ENCODE measurements at regions not wholly inside any gene's neighbourhood (a gene's known extent, or its start where the extent isn't known, plus 50 kb on each side); places are given as distances from the start of the nearest gene placed in this dataset.

DNA sequence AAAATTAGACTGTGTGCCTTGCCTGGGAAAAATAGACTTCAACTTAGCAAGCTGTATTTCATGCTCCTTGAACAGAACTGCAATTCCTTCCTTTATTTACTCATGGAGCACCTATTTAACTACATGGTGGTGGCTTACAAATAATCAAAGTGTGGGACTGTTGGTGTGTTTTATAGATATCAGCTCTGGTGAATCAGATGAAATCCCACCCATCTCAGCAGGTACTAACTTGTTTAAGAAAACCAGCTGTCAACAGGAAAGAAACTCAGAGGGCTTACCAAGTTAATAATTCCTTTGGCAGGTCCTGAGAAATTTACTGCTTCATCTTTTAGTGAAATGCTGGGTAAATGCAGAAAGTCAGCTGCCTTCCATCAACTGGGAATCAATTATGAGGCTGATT lies 830.6 kb downstream of the SLC4A3 start:
- DNase-seq: no peak

DNA sequence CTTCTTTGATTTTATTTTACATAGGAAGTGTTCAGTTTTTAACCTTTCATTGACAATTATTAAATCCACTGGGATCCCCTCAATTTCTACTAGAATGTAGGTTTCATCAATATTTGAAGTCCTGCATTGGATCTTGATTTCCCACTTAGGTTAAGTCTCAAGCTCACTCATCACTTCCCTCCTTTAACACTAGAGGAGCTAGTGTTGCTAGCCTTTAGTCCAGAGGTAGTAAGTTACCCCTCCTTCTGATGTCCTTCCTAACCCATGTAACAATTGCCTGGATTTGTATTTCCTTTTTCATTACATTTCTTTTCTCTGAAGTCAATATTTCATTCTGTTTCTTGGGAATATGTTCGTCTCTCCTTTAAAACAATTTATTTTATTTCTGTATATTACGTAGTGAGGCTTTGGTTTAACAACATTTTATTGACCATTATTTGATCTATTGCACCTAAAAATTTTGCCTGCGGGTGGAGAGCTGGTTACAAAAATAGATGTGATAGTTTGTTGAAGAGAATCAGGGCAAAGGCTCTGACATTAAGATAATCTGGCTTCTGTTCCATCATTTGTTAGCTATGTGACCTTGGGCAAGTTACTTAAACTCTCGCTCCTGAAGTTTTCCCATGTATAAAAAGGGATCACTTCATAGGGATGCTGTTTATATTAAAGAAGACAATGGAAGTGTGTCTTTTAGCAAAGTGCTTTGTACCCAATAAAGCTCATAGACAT lies 833.0 kb downstream of the SLC4A3 start:
- no peak for DNase-seq

DNA sequence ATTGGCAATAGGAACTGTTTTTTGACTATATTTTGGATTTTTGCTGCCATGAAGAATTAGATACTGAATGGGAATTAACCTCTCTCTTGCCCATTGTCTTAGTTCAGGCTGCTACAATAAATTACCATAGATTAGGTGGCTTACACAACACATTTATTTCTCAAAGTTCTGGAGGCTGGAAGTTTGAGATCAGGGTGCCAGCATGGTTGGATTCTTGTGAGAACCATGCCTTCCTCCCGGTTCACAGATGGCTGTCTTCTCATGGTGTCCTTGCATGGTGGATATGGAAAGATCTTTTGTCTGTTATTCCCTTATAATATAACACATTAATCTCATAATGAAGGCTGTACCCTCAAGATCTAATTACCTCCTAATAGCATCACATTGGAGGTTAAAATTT lies 836.4 kb downstream of the SLC4A3 start:
- DNase-seq: no peak

DNA sequence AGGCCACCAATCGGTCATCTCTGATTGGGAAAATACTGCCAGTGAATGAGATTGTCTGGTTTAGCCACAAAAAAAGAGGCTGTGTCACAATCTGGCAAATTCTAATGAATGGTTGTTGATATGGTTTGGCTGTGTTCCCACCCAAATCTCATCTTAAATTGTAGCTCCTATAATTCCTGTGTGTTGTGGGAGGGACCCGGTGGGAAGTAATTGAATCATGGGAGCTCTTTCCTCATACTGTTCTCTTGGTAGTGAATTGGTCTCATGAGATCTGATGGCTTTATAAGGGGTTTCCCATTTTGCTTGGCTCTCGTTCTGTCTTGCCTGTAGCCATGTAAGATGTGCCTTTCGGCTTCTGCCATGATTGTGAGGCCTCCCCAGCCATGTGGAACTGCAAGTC lies 838.3 kb downstream of the SLC4A3 start:
- no peak for DNase-seq

DNA sequence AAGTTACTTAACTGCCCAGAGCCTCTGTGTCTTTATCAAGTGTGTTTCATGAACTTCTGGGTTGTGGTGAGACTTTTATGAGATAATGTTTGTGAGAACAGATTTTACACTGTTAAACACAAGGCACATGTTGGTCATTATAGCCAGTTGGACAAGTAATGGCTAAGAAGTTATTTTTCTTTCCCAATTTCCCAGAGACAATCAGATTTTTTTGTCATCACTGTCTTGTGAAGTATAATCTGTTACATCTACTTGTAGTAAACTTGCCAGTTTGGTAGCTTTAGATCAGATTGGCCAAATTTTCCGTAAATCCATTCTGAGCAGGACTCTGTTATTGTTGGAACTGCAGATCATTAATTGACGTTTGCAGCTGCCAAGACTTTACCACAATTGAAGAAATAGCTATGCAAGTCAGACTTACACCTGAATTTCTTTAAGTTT lies 838.8 kb downstream of the SLC4A3 start:
- DNase-seq: no peak

DNA sequence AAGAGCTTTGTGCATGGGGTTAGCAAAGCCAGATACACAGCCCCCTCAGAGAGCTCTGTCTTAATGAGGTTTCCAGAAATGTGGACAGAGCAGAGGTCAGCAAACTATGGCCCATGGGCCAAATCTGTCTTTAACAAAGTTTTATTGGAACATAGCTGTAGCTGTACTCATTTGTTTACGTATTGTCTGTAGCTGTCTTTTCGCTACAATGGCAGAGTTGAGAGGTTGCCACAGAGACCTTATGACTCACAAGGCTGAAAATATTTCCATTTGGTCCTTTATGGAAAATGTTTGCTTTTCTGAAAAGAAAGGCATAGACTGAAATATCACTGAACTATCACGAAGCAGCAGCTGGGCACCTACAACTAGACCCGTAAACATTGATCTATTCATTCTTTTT lies 841.8 kb downstream of the SLC4A3 start:
- DNase-seq: no peak

DNA sequence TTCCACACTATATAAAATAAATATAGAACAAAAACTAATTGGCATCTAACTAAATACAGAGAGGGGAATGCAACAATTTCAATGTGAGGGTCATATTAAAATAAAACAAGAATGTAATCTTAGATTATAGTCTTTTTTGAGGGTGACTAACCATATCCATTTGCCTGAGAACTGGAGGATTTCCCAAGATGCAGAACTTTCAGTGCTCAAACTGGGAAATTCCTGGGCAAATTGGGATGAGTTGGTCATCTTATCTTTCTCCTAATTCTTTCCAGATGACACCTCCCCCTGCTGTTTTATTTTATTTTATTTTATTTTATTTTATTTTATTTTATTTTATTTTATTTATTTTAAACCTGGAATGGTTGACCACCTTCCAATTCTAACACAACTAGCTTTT lies 846.2 kb downstream of the SLC4A3 start:
- DNase-seq: no peak

DNA sequence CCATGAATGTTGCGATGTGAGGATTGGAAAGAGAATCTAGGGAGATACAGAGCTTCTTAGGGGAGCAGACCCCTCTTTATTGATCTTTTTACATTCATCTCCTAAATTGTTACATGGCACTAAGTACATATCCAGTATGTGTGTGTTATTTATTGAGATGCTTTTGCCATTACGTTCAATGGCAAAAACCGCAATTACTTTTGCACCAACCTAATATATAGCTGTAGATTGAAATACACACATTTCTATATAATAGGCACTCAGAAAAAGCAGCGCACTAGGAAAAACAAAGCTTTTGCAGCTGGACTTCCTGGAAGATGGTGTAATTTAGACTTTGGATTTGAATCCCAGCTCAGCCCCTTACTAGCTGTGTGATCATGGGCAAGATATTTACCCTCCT lies 849.4 kb downstream of the SLC4A3 start:
- no peak for DNase-seq

DNA sequence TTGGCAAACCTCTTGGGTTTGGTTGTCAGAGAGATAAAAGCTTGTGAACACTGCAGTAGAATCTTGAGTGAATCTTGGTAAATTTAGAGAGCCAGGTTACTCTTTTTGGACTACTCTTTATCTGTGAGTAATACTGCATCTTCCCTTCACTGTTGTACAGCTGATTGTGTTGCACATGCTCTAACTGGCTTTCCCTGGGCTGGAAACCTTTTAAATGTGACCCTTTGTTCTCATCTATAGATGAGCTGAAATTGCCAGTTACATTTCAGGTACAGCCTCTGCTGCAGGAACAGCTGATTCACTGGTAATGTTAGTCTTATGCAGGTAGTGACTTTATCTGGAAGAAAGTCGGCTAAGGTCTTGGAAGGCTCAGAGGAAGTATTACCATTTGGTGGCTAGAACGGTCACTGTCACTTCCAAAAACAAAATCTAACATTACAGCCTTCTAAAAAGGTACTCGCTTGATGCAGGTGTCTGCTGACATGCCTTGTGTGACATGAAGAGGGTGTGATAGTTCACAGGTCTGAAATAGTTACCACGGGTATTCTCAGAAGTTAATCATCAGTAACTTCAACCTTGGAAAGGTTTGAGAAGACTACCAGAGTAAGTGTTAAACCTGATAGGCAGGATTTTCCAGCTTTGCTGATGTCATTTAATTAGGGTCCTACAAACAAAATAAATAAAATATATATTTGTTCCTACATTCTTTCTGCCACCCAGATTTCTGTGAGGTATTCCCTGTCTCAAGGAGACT lies 851.1 kb downstream of the SLC4A3 start:
- no peak for DNase-seq

DNA sequence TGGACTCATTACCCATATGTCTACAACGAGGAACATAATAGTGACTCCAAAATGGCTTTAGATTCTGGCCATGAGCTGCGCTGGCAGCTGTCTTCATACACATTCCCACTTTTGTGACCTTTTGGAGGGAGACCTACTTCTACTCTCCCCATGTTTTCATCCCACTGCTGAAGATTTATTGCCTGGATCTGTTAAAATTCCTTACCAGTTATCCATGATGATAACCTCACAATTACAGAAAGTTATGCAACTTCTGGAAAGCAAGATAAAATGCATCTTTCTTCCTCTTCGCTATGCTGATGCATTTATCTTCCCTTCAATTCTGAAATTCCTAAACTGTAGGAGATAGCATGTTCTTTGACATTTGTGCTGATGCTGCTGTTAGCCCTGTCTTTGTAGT lies 855.3 kb downstream of the SLC4A3 start:
- DNase-seq: no peak

DNA sequence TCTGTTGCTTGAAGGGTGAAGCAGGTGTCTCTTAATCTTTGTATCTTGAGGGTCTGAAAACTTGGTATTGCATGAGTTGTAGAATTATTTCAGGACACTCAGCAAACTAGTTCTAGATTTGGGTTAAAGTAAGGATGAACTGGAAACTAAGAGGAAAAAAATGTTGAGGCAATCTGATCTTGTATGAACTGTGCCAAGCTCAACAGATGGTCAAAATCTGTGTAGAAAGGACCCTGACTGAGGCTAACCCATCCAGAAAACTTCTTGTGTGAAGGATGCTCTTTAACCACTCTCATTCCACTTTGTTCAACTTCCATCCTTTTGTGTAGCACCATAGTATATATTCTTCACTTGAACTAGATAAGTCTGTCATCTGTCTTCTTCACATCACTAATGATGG lies 861.7 kb downstream of the SLC4A3 start:
- DNase-seq: no peak

DNA sequence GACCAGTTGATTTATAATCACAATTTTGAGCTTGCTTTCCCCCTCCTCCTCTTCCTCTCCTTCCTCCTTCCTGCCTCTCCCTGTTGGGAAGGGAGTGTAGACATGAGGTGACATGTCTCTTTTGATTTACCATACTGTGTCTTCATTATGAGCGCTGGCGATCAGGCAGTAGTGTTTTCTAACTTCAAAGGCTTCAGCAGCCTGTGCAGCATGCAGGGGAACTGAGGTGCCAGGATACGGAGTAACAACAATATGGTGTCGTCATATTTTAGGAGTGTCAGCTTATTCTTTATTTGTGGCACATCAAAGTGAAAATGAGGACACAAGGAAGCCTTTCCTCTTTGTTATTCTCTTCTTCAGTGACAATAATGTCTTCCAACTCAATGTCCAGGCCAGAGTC lies 864.2 kb downstream of the SLC4A3 start:
- no peak for DNase-seq

DNA sequence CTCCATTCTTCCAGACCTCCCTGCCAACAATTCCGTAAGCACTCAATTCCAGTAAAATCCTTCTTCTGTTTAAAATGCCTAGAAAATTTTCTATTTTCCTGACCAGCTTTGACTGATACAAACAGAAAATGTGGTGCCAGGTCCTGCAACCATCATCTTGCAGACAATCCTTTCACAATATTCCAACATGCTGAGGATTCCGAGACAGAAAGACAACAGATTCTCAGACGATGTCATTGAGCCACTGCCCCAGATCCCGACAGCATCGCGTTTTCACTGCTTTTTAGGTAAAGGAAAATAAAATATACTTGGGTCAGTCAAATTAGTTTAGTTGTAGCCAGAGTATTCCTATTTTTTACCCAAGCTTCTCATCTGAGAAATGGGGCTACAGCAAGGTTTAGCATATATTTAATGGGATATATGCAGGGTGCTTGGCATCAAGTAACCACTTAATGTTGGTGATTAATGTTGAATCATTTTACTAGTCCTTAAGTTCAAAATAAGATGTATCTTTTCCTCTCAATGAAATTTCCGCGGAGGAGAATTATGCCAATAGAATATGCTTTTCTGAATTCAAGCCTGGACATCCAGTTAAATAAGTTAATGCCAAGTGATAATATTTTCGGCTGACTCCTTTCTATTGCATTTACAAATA lies 866.6 kb downstream of the SLC4A3 start:
- DNase-seq: no peak

DNA sequence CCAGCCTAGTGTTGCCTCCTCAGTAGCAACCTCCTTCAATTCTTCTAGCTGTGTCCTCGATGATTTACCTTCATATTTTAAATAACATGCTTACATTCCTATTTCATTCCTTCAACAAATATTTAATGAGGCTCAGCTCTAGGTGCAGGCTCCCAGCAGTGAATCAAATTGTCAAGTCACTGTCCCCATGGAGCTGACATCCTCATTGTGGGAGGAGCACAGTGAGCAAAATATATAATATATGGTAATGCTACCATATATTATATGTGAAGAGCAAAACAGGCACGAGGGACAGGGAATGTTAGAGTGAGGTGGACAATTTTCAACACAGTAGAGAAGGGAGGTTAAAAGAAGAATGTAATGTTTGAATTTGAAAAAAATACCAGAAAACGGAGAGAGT lies 869.1 kb downstream of the SLC4A3 start:
- DNase-seq: no peak

DNA sequence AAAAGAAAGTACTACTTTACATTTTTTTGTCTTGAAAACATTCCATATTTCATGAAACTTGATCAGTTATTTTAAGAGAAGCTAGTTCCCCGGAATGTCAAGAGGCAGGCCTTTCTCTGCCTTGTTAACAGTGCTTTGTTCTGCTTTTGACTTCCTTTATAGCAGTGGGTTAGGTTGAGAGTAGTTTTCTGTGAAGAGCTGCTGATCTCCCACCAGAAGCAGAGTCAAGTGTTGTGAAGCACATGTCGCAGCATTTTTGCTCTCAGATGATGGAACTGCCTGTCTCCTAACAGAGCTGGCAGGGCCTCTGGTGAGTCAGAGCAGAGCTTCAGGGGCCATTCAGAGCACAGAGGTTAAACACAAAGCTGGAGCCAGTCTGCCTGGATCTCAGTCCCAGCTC lies 871.8 kb downstream of the SLC4A3 start:
- no peak for DNase-seq

DNA sequence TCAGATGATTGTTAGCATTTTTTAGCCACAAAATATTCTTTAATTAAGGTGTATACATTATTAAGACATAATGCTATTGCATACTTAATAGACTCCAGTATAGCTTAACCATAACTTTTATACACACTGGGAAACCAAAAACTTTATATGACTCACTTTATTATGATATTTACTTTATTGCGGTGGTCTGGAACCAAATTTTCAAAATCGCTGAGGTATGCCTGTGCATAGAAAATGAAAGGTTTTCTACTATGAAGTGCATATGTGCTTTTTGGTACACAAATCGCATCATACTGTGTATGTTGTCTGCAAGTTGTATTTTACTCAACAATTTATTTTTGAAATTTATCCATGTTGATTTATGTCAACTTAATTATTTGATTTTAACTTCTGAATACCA lies 875.1 kb downstream of the SLC4A3 start:
- no peak for DNase-seq

DNA sequence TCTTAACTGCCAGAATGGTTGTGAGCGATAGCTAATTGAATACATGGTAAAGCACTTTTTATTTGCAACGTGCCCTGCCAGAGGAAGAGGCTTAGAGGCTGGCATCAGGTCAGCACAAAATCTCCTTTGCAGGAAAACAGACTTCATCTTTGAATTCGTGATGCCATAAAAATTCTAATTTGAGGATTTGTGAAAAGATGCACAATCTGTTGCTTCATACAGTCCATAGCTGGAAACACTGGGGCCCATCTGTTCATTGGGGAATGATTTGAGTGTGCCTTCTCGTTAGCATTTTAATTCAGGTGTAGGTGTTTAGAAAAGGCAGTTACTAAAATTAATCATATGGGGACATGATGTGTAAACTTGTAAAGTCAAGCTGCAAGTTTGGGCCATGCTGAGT lies 876.0 kb downstream of the SLC4A3 start:
- DNase-seq: no peak

DNA sequence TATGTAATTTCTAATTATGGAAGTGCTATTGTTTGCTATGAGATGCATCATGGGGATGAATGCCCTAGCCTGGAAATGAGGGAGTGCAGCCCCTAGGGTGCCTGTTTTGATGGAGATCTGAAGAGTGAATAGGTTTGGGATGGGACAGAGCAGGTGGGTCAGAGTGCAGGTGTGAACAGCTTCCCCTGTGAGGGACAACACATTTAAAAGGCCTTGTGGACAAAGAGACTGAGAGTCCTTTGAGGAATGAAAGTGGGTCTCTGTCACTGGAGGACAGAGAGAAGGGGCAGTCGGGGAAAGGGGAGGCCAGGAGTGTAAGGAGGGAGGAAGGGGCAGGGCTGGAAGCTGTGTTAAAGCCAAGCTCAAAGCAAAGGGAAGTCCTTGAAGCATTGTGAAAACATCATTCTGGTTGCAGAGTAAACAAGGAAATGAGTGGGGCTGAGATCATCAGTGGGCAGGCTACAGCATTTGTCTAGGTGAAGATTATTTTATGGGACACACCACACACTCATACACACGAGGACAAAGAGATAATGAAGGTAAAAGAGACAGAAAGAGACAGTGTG lies 877.6 kb downstream of the SLC4A3 start:
- no peak for DNase-seq

DNA sequence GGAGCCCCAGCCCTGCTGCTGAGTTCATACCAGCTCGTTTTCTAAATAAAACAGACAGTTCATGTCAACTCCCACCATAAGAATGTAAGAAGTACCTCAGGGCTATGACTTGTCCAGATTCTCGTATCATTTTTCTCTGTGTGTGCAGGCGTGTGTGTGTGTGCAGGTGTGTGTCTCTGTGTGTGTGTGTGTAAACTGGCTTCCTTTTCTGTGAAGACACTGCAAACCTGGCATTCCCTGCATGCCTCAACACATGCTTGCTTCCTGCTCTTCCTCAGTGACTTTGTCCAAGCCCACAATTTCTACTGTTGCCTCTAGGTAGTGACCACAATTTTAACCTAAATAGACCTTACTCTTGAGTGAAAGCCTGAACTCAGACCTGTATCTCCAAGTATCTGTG lies 879.0 kb downstream of the SLC4A3 start:
- DNase-seq: no peak

DNA sequence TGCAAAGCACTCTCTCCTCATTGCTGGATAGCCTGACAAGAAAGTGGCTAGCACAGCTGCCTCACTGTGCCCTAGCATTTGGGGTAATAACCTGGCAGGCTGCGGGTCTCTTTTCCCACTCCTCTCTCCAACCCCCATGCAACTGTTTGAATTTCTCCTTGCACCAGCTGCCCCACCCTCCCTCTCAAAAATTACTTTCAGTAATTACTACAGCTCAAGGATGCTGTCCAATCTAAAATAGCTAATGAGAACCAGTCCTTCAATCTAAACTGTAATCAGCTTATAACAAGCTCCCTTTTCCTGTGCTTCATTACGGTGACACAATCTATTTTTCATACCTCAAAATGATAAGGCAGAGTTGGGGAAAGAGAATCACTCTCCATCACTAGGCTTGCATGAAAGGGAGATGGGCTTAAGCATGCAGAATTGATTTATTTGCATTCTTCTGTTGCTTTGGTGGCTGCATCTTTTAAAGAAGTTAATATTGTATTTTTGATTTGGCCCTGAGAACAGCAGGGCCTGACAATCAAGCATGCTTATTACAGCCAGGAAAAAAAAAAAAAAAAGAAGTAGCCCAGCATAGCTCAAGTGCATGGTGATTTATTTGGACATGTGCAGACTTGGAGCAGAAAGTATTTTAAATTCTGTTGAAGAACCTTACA lies 881.8 kb downstream of the SLC4A3 start:
- DNase-seq: no peak

DNA sequence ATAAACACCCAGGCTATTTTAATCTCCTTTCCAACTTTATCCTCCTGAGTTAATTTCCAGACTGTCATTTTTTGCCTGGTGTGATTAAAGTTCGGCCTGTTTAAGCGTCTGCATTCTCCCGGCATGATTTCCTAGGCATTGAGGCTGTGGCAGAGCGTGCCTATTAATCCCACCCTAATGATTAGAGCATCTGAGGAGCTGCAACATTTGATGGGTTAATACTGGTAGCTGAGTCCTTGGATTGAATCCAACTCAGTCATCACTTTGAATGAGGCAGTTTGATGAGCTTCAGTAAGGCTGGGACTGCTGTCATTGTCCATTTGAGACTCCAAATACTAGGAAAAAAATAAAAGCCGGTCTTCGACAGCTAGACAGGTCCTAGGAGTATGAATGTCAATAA lies 882.5 kb downstream of the SLC4A3 start:
- no peak for DNase-seq

DNA sequence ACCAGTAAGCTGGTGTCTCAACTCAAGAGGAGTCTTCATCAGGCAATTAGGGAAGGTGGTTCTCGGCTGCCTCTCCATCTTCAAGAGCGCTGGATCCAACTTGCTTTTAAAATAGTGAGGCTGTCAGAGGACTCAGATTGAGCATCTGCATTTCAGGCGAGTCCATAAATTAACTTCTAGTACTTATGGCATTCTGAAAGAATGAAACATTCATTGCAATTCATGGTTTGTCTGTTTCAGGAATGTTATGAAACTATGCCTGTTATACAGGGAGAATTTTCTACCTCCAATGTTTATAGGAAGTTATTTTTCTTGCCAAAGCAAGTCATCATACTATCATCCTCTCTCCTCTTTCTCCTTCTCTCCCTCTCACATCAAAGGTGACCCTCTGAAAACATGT lies 883.2 kb downstream of the SLC4A3 start:
- no peak for DNase-seq

DNA sequence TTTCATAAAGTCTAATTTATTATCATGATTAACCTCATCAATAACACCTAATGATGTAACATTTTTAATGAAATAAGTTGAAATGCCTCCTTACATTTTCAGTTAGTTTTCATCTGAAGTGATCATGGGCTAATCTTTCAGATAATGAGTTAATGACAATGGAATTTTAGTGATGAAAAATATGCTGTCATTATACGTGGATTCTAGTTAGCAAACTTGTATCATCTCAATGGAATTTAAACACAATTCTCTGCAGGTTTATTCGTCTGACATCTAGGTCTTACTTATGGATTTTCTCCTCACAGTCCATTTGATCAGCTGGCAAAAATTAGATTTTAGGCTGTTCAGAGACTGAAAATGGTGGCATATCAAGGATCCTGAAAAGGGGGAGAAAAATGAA lies 885.0 kb downstream of the SLC4A3 start:
- no peak for DNase-seq

Measured in CD4-positive, alpha-beta T cell treated with Interleukin-4 for 4 hours (primary cell).